ENCODE measurements at regions not wholly inside any gene's neighbourhood (a gene's known extent, or its start where the extent isn't known, plus 50 kb on each side); places are given as distances from the start of the nearest gene placed in this dataset.

- TF ChIP-seq TSHZ2 (CRISPR knock-in tag; IDR thresholded peaks at IDR 0.05) (no peak), CREB5 (CRISPR knock-in tag; IDR thresholded peaks at IDR 0.05; ENCODE audit: low read depth) (no peak)
These were observed 929.7 kb upstream of the KCND2 start for GRCh38 chr7:119343289-119343688.

All from SK-N-SH treated with all-trans-retinoic acid at 6 μM for 48 hours (cell line).